Ishikawa (cell line): ENCODE measurements at regions not wholly inside any gene's neighbourhood (a gene's known extent, or its start where the extent isn't known, plus 50 kb on each side); places are given as distances from the start of the nearest gene placed in this dataset.

ENCODE experiments used
- CEBPB ChIP-seq: IDR thresholded peaks from 2 replicates; pipeline ENCODE4 v1.6.1; 2012
- CREB1 ChIP-seq: IDR thresholded peaks from 2 replicates; pipeline ENCODE4 v1.6.1; 2012; ENCODE audit warnings: low read depth
- EGR1 ChIP-seq: IDR thresholded peaks from 2 replicates; pipeline ENCODE4 v1.6.1; 2012
- EP300 ChIP-seq: IDR thresholded peaks from 2 replicates; pipeline ENCODE4 v1.6.1; 2012; ENCODE audit warnings: borderline replicate concordance
- FOXM1 ChIP-seq: IDR thresholded peaks from 2 replicates; pipeline ENCODE4 v1.6.1; 2012; ENCODE audit warnings: low read depth, borderline replicate concordance
- MAX ChIP-seq: IDR thresholded peaks from 2 replicates; pipeline ENCODE4 v1.6.1; 2012
- NFIC ChIP-seq: IDR thresholded peaks from 2 replicates; pipeline ENCODE4 v1.6.1; 2012
- RAD21 ChIP-seq: IDR thresholded peaks from 2 replicates; pipeline ENCODE4 v1.6.1; 2012; ENCODE audit warnings: low read depth
- REST ChIP-seq: IDR thresholded peaks from 2 replicates; pipeline ENCODE4 v1.6.1; 2012; ENCODE audit warnings: low read depth, mild to moderate bottlenecking
- TAF1 ChIP-seq: IDR thresholded peaks from 2 replicates; pipeline ENCODE4 v1.6.1; 2012; ENCODE audit warnings: low read depth, mild to moderate bottlenecking
- TCF12 ChIP-seq: IDR thresholded peaks from 2 replicates; pipeline ENCODE4 v1.6.1; 2012; ENCODE audit warnings: low read depth
- TEAD4 ChIP-seq: IDR thresholded peaks from 2 replicates; pipeline ENCODE4 v1.6.1; 2012
- USF1 ChIP-seq: IDR thresholded peaks from 2 replicates; pipeline ENCODE4 v1.6.1; 2012
- YY1 ChIP-seq: IDR thresholded peaks from 2 replicates; pipeline ENCODE4 v1.6.1; 2012; ENCODE audit warnings: low read depth
- ZBTB7A ChIP-seq: IDR thresholded peaks from 2 replicates; pipeline ENCODE4 v1.6.1; 2012; ENCODE audit warnings: low read depth

GRCh38 chr11:134483857-134484256, 71.8 kb upstream of the B3GAT1 start:
- TF ChIP-seq RAD21 = no peak
- TF ChIP-seq TEAD4 = no peak
- TF ChIP-seq NFIC = no peak
- no peak for TF ChIP-seq TCF12

- TF ChIP-seq TEAD4 (no peak), FOXM1 (no peak), EGR1 (no peak), YY1 (no peak), RAD21 (no peak), USF1 (no peak), TAF1 (no peak), MAX (no peak), NFIC (no peak), ZBTB7A (no peak), CREB1 (no peak), REST (no peak), TCF12 (no peak)
These were observed 71.2 kb upstream of the B3GAT1 start for GRCh38 chr11:134483291-134483690.

- no peak for TF ChIP-seq MAX
- no peak for TF ChIP-seq CREB1
- no peak for TF ChIP-seq YY1
- TF ChIP-seq FOXM1 = no peak
- no peak for TF ChIP-seq USF1
- TF ChIP-seq ZBTB7A = no peak
- TF ChIP-seq CEBPB = no peak
- no peak for TF ChIP-seq TAF1
- no peak for TF ChIP-seq EGR1
- no peak for TF ChIP-seq TEAD4
- TF ChIP-seq EP300 = no peak
- TF ChIP-seq REST = no peak
These were observed 70.8 kb upstream of the B3GAT1 start for GRCh38 chr11:134482865-134483264.

- TF ChIP-seq CEBPB (no peak), NFIC (no peak)
These were observed 70.0 kb upstream of the B3GAT1 start for GRCh38 chr11:134481933-134482527.

GRCh38 chr11:134481135-134481534, 69.1 kb upstream of the B3GAT1 start:
- no peak for TF ChIP-seq TEAD4
- no peak for TF ChIP-seq TCF12
- no peak for TF ChIP-seq YY1
- TF ChIP-seq TAF1 = no peak
- no peak for TF ChIP-seq REST
- no peak for TF ChIP-seq USF1
- no peak for TF ChIP-seq ZBTB7A
- no peak for TF ChIP-seq CEBPB
- no peak for TF ChIP-seq EP300
- TF ChIP-seq EGR1 = no peak
- TF ChIP-seq RAD21 = no peak
- no peak for TF ChIP-seq MAX
- no peak for TF ChIP-seq NFIC
- TF ChIP-seq CREB1 = no peak
- no peak for TF ChIP-seq FOXM1
